Loucy (cell line): ENCODE measurements at regions not wholly inside any gene's neighbourhood (a gene's known extent, or its start where the extent isn't known, plus 50 kb on each side); places are given as distances from the start of the nearest gene placed in this dataset.
A peak's percentile ranks its signal among the peaks of the same experiment; 100 is the strongest.
"Not testable (repeated sequence)": the region's sequence is repeated elsewhere in the genome, so short reads cannot be mapped to it uniquely, and the experiment has no call there.

Experiments
- H2AFZ ChIP-seq: fragments of 200-600 bp; sonication (generic); 2 replicates; pipeline ENCODE4 v1.6.0; 2016; ENCODE audit warnings: antibody characterized with exemption, mild to moderate bottlenecking, low read length, moderate library complexity
- H3F3A ChIP-seq: fragments of 200-600 bp; 2 replicates; pipeline ENCODE4 v1.6.0; 2016; ENCODE audit warnings: antibody characterized with exemption, low read depth, mild to moderate bottlenecking
- H3K27me3 ChIP-seq: fragments of 200-600 bp; sonication (generic); 2 replicates; pipeline ENCODE4 v1.6.1; 2014; ENCODE audit warnings: low read length, mild to moderate bottlenecking; ENCODE audit not compliant: insufficient read depth, poor library complexity, severe bottlenecking
- H3K36me3 ChIP-seq: fragments of 200-600 bp; sonication (generic); 2 replicates; pipeline ENCODE4 v1.6.1; 2016; ENCODE audit warnings: low read length; ENCODE audit not compliant: insufficient read depth
- H3K4me1 ChIP-seq: fragments of 200-600 bp; sonication (generic); 2 replicates; pipeline ENCODE4 v1.5.1; 2014; ENCODE audit warnings: low read length, mild to moderate bottlenecking; ENCODE audit not compliant: insufficient read depth, poor library complexity, severe bottlenecking
- H3K4me2 ChIP-seq: fragments of 200-600 bp; sonication (generic); 2 replicates; pipeline ENCODE4 v1.6.0; 2014; ENCODE audit warnings: antibody characterized with exemption, low read length, low read depth, mild to moderate bottlenecking; ENCODE audit not compliant: poor library complexity, severe bottlenecking
- H3K4me3 ChIP-seq: fragments of 200-600 bp; sonication (generic); 2 replicates; pipeline ENCODE4 v1.5.1; 2014; ENCODE audit warnings: low read length, mild to moderate bottlenecking, mixed read lengths; ENCODE audit not compliant: poor library complexity, severe bottlenecking
- H3K79me2 ChIP-seq: fragments of 200-600 bp; sonication (generic); 2 replicates; pipeline ENCODE4 v1.6.1; 2014; ENCODE audit warnings: low read length; ENCODE audit not compliant: insufficient read depth
- H3K9ac ChIP-seq: fragments of 200-600 bp; sonication (generic); 2 replicates; pipeline ENCODE4 v1.6.0; 2014; ENCODE audit warnings: mild to moderate bottlenecking, low read depth, low read length, moderate library complexity; ENCODE audit not compliant: poor library complexity, severe bottlenecking
- H3K9me2 ChIP-seq: fragments of 200-600 bp; sonication (generic); replicated peaks from 2 replicates; pipeline ENCODE4 v1.6.1; 2016; ENCODE audit warnings: low read depth, low read length, mixed read lengths
- H3K9me3 ChIP-seq: fragments of 200-600 bp; sonication (generic); 2 replicates; pipeline ENCODE4 v1.6.1; 2014; ENCODE audit warnings: mild to moderate bottlenecking, antibody characterized with exemption, low read length, low read depth; ENCODE audit not compliant: insufficient read depth
- H4K20me1 ChIP-seq: fragments of 200-600 bp; sonication (generic); 2 replicates; pipeline ENCODE4 v1.6.0; 2014; ENCODE audit warnings: antibody characterized with exemption, low read length, mild to moderate bottlenecking; ENCODE audit not compliant: insufficient read depth, poor library complexity, severe bottlenecking
- EZH2phosphoT487 ChIP-seq: fragments of 200-600 bp; IDR thresholded peaks from 2 replicates; pipeline ENCODE4 v1.6.1; 2018; ENCODE audit warnings: antibody characterized with exemption, mild to moderate bottlenecking, moderate library complexity, borderline replicate concordance
- TF ChIP-seq, protein P1 (sequence below): fragments of 200-600 bp; sonication (generic); conservative IDR thresholded peaks from 2 replicates; pipeline ENCODE4 v1.5.1; 2014; ENCODE audit warnings: mild to moderate bottlenecking, antibody characterized with exemption, low read length

DNA sequence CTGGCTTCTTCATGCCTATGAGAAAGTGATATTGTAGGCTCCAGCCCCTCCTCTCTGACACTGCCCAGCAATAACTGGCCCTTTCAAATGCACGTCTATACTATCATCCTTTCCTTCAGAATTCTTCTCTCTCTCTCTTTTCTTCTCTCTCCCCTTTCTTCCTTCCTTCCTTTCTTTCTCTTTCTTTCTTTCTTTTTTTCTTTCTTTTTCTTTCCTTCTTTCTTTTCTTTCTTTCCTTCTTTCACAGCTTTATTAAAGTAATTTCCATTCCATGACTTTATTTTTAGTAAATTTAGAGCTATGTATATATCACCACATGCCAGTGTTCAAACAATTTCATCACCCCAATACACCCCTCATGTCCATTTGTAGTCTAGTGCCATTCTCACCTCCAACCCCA lies 302.1 kb downstream of the RPAP3 start:
- H2AFZ ChIP-seq: no peak overlapping the region
- no peaks in the 10 kb centered on the region for H4K20me1 ChIP-seq
- no peaks in the 10 kb centered on the region for H3K79me2 ChIP-seq
- H3K9ac ChIP-seq: no peak overlapping the region
- H3K36me3 ChIP-seq: no peaks in the 10 kb centered on the region
- H3K4me2 ChIP-seq: no peak overlapping the region
- no peaks in the 10 kb centered on the region for H3K9me3 ChIP-seq
- H3F3A ChIP-seq: no peaks in the 10 kb centered on the region
- no peaks in the 10 kb centered on the region for H3K9me2 ChIP-seq
- H3K4me3 ChIP-seq: no peak overlapping the region
- no peak for TF ChIP-seq EZH2phosphoT487
- TF ChIP-seq, protein P1, sequence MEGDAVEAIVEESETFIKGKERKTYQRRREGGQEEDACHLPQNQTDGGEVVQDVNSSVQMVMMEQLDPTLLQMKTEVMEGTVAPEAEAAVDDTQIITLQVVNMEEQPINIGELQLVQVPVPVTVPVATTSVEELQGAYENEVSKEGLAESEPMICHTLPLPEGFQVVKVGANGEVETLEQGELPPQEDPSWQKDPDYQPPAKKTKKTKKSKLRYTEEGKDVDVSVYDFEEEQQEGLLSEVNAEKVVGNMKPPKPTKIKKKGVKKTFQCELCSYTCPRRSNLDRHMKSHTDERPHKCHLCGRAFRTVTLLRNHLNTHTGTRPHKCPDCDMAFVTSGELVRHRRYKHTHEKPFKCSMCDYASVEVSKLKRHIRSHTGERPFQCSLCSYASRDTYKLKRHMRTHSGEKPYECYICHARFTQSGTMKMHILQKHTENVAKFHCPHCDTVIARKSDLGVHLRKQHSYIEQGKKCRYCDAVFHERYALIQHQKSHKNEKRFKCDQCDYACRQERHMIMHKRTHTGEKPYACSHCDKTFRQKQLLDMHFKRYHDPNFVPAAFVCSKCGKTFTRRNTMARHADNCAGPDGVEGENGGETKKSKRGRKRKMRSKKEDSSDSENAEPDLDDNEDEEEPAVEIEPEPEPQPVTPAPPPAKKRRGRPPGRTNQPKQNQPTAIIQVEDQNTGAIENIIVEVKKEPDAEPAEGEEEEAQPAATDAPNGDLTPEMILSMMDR: no peak
- no peaks in the 10 kb centered on the region for H3K27me3 ChIP-seq
- peaks cover 2% of the 10 kb centered on the region for H3K4me1 ChIP-seq

DNA sequence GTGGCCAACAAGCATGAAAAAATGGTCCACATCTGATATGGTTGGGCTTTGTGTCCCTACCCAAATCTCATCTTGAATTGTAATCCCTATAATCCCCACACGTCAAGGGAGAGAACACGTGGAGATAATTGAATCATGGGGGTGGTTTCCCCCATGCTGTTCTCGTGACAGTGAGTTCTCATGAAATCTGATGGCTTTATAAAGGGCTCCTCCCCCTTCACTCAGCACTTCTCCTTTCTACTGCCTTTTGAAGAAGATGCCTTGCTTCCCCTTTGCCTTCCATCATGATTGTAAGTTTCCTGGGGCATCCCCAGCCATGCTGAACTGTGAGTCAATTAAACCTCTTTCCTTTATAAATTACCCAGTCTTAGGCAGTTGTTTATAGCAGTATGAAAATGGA lies 304.6 kb downstream of the RPAP3 start:
- H3K27me3 ChIP-seq, H3K79me2 ChIP-seq, H3K4me3 ChIP-seq, H2AFZ ChIP-seq, H3K36me3 ChIP-seq, H4K20me1 ChIP-seq, H3K4me2 ChIP-seq, H3K4me1 ChIP-seq, H3K9ac ChIP-seq, H3F3A ChIP-seq, H3K9me2 ChIP-seq, H3K9me3 ChIP-seq: not testable (repeated sequence)

DNA sequence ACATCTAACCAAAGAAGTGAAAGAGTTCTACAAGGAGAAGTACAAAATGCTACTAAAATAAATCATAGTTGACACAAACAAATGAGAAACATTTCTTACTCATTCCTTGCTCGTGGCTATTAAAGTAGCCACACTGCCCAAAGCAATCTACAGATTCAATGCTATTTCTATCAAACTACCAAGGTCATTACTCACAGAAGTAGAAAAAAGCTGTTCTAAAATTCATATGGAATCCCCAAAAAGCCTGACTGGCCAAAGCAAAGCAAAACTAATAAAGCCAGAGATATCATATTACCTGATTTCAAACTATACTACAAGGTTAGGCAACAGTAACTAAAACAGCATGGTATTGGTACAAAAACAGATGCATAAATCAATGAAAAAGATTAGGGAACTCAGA lies 305.6 kb downstream of the RPAP3 start:
- Histone ChIP-seq H3K36me3 (no peaks in the 10 kb centered on the region), H2AFZ (no peak overlapping the region), H4K20me1 (no peaks in the 10 kb centered on the region), H3F3A (no peaks in the 10 kb centered on the region), H3K79me2 (no peaks in the 10 kb centered on the region), H3K4me3 (no peak overlapping the region), H3K4me1 (peaks cover 9% of the 10 kb centered on the region), H3K9ac (no peak overlapping the region), H3K9me2 (no peaks in the 10 kb centered on the region), H3K4me2 (no peak overlapping the region), H3K27me3 (no peaks in the 10 kb centered on the region), H3K9me3 (no peaks in the 10 kb centered on the region)
- TF ChIP-seq, protein P1: no peak
- no peak for TF ChIP-seq EZH2phosphoT487

DNA sequence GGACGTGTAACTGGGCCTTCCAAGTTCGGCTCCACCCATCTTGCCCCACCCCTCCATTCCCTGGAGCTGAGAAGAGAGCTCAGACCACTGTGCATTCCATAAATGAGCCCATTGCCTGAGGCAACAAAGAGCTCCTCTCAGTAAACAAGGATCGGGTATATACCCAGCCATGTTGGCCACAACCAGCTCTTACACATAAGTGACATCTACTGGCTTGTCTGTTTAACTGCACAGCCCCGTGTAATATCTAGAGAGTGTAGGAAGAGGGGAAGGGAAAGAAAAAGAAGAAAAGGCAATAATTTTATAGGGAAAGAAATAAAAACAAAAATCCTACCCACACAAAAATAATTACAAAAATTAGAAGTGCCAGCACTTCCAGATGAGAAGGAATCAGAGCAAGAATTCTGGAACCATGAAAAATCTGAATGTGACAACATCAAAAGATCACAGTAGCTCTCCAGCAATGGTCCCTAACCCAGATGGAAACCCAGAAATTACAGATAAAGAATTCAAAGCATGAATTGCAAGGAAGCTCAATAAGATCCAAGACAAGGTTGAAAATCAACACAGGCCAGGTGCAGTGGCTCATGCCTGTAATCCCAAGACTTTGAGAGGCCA lies 308.1 kb downstream of the RPAP3 start:
- peak overlapping the region; percentile 77 for H2AFZ ChIP-seq
- no peaks in the 10 kb centered on the region for H3K27me3 ChIP-seq
- no peaks in the 10 kb centered on the region for H3F3A ChIP-seq
- H3K4me1 ChIP-seq: peaks cover 18% of the 10 kb centered on the region
- no peaks in the 10 kb centered on the region for H3K79me2 ChIP-seq
- peak overlapping the region; percentile 24 for H3K4me2 ChIP-seq
- no peaks in the 10 kb centered on the region for H3K9me2 ChIP-seq
- TF ChIP-seq, protein P1: peak; percentile 94
- TF ChIP-seq EZH2phosphoT487: no peak
- no peaks in the 10 kb centered on the region for H3K36me3 ChIP-seq
- no peak overlapping the region for H3K9ac ChIP-seq
- no peak overlapping the region for H3K4me3 ChIP-seq
- H4K20me1 ChIP-seq: no peaks in the 10 kb centered on the region
- H3K9me3 ChIP-seq: no peaks in the 10 kb centered on the region
